C4-2B (cell line): ENCODE measurements at regions not wholly inside any gene's neighbourhood (a gene's known extent, or its start where the extent isn't known, plus 50 kb on each side); places are given as distances from the start of the nearest gene placed in this dataset.

Experiments
- H3K27ac ChIP-seq: fragments of 450-650 bp; 2 replicates; pipeline ENCODE4 v1.5.1; 2017
- ZFX ChIP-seq: fragments of 450-650 bp; IDR thresholded peaks from 2 replicates; pipeline ENCODE4 v1.6.1; 2017
- TF ChIP-seq, protein P1 (sequence below): fragments of 450-650 bp; conservative IDR thresholded peaks from 2 replicates; pipeline ENCODE4 v1.5.1; 2017; ENCODE audit warnings: mild to moderate bottlenecking

DNA sequence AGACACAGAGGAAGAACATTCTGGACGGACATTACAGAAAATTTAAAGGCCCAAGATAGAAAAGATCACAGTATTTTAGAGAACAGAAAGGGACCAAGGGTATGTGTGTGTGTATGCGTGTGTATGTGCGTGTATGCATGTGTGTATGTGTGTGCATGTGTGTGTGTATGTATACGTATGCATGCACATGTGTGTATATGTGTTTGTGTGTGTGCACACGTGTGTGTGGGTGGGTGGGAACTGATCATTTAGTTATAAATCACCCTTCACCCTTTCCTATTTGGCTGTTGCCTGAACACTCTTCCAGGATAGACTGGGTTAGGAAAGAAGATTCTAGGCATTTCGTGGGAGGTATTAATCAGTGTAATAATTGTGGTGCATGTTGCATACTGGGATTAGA is 634.4 kb downstream of the DHX35 start:
- no peak overlapping the region for H3K27ac ChIP-seq
- TF ChIP-seq, protein P1, sequence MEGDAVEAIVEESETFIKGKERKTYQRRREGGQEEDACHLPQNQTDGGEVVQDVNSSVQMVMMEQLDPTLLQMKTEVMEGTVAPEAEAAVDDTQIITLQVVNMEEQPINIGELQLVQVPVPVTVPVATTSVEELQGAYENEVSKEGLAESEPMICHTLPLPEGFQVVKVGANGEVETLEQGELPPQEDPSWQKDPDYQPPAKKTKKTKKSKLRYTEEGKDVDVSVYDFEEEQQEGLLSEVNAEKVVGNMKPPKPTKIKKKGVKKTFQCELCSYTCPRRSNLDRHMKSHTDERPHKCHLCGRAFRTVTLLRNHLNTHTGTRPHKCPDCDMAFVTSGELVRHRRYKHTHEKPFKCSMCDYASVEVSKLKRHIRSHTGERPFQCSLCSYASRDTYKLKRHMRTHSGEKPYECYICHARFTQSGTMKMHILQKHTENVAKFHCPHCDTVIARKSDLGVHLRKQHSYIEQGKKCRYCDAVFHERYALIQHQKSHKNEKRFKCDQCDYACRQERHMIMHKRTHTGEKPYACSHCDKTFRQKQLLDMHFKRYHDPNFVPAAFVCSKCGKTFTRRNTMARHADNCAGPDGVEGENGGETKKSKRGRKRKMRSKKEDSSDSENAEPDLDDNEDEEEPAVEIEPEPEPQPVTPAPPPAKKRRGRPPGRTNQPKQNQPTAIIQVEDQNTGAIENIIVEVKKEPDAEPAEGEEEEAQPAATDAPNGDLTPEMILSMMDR = no peak
- no peak for TF ChIP-seq ZFX

DNA sequence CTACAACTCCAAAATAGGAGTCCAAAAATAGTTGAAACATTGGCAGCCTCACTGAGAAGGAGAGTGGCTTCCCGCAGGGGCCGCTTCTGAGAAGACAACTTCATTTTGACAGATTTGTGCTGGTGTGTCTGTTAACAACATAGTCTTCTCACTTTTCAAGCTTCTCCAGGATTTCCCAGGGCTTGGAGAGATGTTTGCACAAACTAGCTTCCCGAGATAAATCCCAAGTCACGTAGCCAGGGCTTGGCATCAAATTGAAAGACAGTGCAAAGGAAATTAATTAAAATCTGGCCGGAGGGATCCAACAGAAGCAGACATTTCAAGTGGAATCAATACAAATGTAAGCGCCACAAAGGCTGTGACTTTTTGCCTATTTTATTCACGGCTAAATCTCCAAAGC is 630.2 kb downstream of the DHX35 start:
- H3K27ac ChIP-seq = no peak overlapping the region
- TF ChIP-seq, protein P1 = no peak
- no peak for TF ChIP-seq ZFX

DNA sequence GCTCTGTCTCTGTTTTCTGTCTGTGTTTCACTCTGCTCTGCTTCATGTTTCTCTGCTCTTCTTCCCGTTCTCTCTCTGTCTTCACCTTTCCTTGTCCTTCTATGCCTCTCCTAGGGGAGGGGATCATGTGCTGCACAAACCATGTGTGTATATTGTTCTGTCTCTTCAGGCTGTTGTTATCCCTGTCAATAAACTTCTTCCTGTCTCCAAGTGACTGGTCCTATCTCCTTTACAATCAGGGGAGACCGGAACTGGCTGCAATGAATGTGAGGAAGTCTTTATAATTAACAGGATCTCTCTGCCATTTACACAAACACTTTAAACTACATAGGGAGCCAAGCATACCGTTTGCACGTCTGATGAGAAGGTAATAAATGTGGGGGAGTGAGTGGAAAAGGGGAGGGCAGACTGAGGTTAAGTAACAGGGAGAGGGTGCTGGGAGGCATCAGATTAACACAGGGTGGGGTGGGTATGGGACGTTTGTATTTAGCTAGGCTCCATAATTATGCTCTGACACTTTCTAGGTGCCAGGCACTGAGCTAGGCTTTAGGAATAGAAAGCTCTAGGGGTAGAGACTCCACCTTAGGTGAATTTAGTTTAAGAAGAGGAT is 626.1 kb downstream of the DHX35 start:
- no peak for TF ChIP-seq ZFX
- H3K27ac ChIP-seq = no peak overlapping the region

DNA sequence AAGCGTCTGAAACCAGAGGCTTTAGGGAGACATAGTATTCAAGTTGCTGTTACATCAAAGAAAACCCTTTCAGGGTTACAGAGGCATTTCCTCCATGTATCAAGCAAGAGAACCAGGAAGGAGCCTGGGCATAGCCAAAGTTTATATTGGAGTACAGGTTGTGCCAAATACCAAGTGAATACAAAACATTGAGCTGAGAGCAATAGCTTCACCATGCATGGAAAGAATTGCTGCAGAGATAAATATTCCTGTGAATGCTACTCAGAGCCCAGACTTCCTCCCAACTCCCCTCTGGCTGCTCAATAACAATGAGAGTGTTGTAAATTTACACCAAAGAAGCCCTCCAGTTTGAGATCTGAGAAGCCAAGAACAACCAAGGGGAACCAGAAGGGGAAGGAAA is 618.9 kb downstream of the DHX35 start:
- H3K27ac ChIP-seq = no peak overlapping the region
- TF ChIP-seq ZFX = no peak
- TF ChIP-seq, protein P1 = no peak

DNA sequence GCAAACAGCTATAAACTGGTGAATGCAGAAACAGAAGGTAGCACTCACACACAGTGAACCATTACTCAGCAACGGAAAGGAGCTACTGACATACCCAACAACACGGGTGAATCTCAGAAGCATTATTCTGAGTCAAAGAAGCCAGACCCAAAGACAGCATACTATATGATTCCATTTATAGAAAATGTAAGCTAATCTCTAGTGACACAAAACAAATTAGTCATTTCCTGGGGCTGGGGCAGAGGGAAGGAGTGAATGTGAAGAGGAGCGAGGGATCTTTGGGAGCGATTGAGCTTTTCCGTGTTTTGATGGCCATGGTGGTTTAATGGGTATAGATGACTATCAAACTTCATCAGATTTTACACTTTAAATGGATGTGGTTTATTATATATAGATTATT is 614.6 kb downstream of the DHX35 start:
- TF ChIP-seq, protein P1 = no peak
- no peak for TF ChIP-seq ZFX
- no peak overlapping the region for H3K27ac ChIP-seq

DNA sequence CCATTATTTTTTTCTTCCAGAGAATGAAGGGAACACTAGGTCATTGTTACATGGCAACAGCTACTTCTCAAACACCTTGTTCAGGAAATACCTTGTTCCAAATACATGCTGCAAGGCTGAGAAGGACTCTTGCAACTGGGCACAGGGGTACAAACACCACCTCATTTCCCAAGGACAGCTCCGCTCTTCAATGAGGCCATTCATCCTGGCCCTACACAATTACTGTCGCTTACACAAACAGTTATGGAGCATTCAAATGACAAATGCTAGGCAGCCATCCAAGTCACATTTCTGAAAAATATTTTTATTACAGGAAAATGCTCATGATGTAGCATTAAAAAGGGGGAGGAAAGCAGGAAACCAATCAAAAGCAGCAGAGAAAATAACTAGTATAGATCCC is 611.9 kb downstream of the DHX35 start:
- TF ChIP-seq, protein P1 = no peak
- TF ChIP-seq ZFX = no peak
- H3K27ac ChIP-seq = no peak overlapping the region

DNA sequence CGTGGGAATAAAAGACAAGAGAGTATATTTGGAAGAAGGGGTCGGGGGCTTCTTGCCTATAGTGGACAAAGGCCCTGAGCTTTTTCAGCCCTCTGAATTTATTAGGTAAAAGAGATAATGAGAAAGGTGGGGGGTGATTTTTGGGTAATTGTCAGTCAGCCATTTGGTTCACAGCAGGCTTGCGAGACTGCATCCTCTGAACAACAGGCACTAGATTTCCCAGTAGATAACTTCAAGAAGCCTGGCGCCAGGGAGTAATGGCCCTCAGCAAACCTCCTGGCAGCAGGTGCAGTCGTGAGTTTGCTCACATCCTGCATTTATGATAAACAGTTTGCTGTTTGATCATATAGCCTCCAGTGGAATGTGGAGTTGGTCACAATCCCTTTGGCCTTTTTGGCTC is 609.0 kb downstream of the DHX35 start:
- no peak overlapping the region for H3K27ac ChIP-seq
- no peak for TF ChIP-seq ZFX
- TF ChIP-seq, protein P1 = no peak

DNA sequence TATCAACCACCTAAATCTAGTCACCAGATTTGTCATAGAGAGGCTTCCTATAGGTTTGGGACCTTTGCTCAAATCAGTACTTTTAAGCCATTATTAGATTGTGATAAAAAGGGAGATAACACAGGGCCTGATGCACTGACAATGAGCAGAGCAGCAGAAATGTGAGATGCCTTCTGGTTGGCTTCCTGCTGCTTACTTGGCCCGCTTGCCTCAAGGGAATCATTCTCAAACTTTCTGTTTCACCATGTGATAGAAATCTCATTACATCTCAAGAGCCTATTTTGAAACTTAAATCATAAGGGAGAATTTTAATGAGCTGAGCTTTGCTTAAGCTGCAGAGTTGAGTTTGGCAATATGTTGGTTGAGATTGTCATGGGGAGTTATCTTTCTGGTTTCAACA is 606.0 kb downstream of the DHX35 start:
- no peak overlapping the region for H3K27ac ChIP-seq
- TF ChIP-seq ZFX = no peak
- TF ChIP-seq, protein P1 = no peak
